Stimulated activated CD8-positive, alpha-beta memory T cell treated with anti-CD3 and anti-CD28 coated beads, Interleukin-15, amount 100 ng/mL, for 4 hours (primary cell): ENCODE measurements at regions not wholly inside any gene's neighbourhood (a gene's known extent, or its start where the extent isn't known, plus 50 kb on each side); places are given as distances from the start of the nearest gene placed in this dataset.
"Not testable (repeated sequence)": the region's sequence is repeated elsewhere in the genome, so short reads cannot be mapped to it uniquely, and the experiment has no call there.

Experiments
- DNase-seq, 2 donors: peaks; one replicate each; pipeline ENCODE4 v3.0.0-alpha.2; 2020; ENCODE audit warnings: low read depth in 2 of 2

DNA sequence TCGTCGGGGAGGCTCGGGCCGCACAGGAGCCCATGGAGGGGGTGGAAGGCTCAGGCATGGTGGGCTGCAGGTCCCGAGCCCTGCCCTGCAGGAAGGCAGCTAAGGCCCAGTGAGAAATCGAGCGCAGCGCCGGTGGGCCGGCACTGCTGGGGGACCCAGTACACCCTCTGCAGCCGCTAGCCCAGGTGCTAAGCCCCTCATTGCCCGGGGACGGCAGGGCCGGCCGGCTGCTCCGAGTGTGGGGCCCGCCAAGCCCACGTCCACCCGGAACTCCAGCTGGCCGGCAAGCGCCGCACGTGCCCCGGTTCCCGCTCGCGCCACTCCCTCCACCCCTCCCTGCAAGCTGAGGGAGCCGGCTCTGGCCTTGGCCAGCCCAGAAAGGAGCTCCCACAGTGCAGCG lies 395.6 kb upstream of the MGMT start:
- DNase-seq = not testable (repeated sequence)

DNA sequence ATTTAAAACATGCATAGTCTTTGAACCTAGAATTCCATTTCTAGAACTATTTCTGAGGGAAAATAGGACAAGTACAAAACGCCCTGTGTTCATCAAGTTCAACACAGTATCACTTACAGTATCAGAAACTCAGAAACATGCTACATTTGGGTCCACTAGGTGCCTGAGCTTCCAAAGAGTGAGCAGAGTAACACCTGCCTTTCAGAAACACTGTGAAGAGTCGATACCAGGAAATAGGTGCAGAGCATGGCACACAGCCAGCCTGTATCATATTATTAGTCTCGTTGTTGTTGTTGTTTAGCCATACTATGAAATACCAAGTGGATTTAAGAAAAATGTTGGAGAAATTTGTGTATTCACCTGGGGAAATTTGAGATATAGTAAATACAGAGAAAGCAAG lies 392.1 kb upstream of the MGMT start:
- DNase-seq = no peak

DNA sequence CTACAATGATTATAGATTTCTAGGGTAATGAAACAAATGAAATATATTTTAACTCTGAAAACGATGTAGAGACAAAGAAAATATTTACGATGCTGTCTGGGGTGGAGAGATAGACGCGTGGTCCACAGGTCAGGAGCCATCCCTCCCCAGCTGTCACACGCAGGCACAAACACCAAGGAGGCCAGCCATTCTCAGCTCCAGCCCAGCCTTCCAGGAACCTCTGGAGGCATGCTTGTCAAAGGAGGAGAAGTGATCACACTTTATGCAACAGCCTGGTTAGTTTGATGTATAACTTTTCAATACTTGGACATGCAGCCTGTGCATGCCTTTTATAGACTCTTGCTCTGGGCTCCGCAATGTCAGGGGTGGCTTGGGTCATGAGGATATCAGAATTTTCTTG lies 391.5 kb upstream of the MGMT start:
- no peak for DNase-seq

DNA sequence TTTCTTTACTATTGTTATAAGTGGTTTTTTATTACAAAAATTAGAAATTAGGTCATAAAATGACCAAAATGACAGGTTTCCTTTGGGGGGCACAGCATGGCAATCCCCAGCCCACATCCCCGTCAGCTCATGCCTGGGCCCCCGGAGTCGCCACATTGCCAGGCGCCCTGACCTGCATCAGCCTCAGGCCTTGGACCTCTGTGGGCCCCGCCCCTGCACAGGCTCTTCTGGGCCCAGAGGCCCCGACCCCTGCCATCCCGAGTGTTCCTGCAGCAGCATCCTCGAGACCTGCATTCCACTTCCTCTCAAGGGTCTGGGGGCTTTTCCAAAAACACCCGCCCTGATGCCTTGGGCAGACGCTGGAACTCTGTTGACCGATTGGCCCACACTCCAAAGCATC lies 391.1 kb upstream of the MGMT start:
- DNase-seq = no peak

DNA sequence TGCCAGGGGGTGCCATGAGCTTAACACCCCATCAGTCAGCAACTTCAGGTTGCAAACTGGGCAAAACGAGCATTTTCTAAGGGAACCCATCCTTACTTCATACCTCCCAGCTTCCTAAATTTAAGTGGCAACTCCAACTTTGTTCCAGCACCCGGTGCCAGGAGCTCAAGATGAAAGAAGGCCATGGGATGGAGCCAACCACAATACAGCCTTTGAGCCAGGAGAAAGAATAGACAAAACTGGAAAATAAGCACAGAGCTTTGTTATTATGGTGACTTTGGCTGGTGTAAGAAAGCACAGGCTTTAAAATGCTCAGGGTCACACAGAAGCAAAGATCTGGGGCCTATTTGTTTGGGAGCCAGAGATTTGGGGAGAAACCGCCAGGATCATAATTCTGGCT lies 388.7 kb upstream of the MGMT start:
- DNase-seq = no peak

DNA sequence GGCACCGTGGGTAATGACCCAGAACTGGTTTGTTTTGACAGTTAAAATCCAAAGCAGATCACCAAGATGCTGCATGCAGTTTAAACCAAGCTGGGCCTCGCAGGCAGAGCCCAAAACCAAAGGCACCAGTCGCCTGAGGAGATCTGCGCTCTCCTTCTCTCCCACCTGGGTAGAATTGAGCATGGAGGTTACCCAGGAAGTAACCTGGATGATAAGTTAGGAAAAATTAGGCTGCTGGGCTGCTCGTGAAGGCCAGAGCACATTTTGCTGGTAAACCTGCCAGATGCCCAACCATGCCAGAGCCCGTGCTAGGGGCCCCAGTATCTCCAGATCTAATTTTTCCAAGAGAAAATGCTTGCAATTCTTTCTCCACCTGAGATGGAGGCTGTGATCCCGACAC lies 388.3 kb upstream of the MGMT start:
- DNase-seq = no peak

DNA sequence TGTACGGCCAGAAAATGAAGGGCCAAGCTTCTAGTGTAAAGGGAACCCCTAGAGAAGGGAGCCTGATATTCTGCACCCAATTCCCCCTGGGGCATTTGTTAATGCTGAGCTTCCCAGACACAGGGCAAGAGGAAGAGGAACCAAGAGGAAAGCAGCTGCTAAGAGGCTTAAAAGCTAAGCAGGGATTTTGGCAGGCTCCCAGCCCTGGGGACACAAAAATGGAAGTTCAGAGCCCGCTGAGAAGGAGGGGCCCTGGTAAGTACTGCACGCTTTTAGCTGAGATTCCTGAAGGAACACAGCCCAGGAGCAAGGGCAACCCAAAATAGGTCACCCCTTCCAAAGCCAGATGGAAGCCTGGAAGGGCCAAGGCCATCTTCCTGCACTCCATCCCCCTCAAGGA lies 387.3 kb upstream of the MGMT start:
- no peak for DNase-seq

DNA sequence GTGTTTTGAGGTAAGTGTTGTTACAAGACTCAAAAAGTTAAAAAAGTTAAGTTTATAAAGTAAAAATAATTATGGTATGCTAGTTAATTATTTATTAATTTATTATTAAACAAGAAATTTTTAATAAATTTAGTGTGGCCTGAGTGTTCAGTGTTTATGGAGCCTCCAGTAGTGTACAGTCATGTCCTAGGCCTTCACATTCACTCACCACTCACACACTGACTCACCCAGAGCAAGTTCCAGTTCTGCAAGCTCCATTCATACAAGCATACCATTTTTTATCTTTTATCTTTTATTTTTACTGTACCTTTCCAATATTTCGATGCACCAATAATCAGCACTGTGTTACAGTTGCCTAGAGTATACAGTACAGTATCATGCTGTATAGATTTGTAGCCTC lies 381.2 kb upstream of the MGMT start:
- no peak for DNase-seq

DNA sequence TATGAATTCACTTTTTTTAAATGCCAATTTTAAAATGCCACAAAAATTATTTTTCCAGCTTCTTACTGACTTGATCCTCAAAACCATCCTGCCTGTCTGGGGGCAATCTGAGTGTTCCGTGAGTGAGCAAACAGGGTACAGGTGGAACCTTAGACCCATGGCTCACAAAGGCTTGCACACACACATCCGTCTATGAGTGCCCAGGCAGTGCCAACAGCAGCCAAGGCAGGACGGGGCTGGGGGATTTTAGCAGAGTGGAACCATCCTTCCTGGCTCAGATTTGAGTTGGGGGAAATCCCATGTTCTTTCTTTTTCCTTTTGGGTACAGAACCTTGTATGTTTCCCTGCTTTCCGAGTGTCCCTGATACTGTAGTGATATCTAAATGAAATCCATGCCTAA lies 377.7 kb upstream of the MGMT start:
- DNase-seq = no peak

DNA sequence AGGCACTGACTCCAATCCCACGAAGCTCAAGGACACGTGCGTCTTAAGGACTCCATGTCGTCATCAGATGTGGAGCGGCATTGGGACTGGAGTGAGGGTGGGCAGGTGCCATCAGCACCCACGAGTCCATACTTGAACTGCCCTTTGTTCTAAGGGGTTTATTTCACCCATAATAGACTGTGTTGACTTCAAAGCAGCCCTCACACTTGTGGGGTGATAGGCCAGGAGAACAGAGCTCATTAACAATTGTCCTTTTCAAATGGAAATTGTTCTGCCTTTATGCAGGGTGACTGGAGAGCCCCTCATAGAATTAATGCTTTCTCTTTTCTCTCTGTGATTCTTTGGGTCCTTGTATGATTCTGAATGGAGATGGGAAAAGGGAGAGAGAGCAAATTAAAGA lies 376.9 kb upstream of the MGMT start:
- DNase-seq = no peak

DNA sequence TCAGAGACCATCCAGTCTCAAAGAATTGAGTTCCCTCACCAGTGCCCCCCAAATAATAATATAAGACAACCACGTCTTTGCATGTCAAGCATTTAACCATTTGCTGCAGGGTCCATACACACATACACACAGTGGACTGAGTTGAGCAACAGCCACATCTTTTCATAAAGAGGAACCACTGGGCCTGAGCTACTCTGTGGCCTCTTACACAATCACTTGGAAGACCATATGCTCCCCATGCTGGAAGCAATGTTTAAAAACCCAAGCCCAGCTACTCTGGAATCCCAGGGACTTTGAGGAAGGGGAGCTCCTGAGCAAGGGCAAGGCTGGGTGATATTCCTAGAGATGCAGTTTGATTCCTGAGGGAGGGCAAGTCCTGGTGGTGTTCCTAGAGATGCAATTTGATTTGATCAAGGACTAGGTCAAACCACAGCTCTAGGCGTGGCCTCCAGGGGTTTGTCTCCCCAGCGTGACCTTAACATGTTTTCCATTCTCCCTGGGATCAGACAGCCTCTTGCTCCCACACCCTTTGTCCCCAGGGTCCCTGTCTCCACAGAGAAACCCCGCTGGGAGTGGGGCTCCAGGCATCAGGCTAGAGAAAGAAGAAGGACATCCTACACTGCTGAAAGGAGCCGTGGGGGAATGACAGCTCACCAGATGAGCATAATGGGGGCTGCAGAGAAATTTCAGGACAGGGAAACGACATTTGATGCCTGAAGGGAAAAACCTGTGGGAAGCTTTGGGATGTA lies 376.2 kb upstream of the MGMT start:
- DNase-seq = no peak

DNA sequence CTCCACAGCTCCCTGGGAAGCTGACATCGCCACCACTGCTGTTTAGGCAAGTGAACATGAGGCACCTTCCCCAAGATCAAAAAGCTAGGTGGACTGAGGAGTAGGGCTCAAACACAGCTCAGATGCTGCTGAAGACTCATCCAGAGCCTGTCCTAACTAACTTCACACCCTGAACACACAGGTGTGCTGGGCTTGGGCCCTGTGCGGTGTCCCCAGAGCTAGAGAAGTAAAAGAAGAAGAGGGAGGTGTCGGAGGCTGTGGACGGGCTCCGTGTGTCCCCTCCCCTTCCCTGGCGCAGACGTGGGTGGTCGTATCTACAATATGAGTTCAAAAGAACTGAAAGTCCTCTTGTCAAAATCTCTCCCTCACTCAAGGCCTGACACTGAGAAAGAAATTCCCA lies 373.4 kb upstream of the MGMT start:
- no peak for DNase-seq

DNA sequence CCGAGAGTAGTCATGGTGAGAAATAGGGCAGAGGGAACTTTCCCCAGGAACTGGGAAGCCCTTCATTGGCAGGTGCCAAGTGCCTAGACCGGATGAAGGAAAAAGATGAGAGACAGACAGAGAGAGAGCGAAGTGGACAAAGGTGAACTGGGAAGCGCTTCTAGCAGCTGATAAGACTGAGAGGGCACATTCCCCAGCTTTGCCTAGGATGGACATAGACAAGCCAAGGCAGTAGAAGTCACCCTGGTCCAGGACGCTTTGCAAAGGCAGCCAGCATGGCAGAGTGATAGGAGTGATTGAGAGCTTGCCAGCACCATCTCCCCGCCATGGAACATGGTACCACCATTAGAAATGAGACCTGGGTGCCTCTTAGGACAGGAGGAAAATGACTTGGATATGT lies 372.8 kb upstream of the MGMT start:
- no peak for DNase-seq

DNA sequence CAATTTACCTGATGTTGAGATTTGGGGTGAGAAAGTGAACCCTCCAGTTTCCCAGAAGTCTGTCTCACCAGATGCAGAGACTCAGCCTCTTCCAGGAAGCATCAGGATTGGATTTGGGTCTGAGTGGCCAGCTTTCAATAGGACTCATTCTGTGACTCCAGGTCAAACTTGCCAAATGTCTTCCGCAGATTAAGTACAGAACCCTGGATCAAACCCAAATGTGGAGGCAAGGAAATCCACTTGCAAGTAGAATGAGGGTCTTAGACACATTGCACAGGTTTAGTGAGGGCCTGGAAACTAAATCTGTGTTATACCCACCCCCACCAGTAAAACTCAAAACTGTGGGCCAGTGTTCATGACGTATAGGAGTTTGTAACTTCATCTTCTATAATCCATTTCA lies 372.2 kb upstream of the MGMT start:
- no peak for DNase-seq

DNA sequence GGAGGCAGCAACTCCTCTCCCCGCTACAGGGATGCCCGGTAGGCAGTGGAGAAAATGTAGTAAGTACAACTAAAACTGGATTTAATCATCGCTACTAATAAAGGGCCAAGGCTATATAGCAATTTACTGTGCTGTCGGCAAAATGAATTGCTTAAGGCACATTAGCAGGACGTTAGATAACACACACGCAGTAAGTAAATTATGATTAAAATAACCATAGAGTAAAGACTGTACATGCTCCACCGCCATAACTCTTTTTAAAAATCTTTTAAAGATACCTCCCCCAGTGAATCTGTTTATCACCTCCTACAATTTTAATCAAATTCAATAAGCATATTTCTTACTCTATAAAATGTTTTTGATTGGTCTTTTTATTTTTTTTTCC lies 371.4 kb upstream of the MGMT start:
- DNase-seq = no peak

DNA sequence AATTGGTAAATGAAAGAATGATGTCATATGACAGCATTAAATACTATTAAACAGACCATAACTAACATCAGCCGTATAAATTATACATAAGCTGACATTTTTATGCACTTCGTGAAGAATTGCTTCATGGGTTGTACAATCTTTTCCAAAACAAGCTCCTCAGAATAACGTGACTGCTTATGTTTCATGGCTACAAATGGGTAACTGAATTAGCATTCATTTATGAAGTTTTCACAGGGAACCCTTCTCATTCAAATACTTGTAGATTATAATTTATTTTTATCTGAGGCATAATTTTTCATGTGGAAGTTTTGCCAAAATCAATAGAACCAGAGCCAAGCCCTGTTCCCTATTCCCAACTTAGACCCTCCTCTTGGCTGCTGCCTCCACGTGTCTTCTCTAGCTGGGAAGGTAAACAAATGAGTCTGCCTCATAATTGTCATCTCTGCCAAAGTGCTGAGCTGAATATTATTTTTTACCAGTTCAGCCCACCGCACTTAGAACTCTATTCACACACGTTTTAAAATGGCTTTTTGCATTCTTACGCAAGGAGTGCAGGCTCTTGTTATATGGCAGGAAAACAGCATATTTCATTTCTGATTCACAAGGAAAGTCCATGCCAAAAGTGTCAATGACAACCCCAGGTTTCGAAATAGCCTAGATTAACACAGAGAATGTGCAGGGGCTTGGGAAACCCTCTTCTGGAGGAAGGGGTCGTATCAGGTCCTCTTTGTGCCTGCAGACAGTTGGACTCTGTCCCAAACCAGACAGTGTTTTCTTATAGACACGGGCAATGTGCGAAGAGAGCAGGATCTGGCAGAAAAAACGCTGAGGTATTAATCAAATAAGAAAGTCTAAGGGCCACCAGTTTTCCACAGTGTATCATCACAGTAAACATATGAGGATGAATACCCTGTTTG lies 370.7 kb upstream of the MGMT start:
- no peak for DNase-seq

DNA sequence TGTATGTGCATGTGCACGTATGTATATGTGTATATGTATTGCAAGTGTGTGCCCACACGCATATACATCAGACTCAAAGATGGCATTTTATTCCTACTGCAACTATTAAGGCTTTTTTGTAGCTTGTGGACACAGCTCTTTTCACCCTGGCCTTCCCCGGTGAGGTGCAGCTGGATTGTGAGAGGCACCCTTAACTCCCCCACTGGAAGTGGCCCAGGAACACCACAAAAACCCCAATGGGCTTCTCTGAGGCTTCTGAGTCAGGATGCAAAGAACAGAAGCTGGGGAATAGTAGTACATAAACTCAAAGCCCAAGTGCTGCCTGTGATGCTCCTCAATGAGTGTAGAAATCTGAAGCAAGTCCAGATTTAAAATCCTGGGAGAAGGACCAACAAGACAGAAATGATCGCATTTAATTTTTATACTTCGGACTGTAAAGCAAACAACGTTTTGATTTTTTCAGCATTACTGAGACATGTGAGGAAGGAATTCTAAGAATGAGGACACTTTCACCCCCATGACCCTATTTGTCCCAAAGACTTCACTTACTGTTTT lies 369.2 kb upstream of the MGMT start:
- no peak for DNase-seq

DNA sequence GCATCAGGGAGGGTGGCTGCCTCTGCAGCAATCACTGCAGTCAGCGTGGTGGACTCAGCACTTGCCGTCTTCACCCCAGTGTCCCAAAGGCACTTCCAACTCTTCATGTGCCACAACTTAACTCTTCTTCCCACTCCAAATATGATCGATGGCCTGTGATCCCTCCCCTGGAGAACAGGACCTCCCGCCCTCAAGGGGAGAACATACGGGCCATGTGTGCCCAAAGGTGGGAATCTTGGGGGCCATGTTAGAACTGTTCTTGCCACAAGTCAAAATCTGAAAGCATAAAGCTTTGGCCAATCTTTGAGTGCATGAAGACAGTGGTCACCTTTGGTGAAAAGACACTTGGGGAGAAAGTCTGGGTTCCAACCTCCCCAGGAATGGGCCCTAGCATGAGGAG lies 368.5 kb upstream of the MGMT start:
- no peak for DNase-seq

DNA sequence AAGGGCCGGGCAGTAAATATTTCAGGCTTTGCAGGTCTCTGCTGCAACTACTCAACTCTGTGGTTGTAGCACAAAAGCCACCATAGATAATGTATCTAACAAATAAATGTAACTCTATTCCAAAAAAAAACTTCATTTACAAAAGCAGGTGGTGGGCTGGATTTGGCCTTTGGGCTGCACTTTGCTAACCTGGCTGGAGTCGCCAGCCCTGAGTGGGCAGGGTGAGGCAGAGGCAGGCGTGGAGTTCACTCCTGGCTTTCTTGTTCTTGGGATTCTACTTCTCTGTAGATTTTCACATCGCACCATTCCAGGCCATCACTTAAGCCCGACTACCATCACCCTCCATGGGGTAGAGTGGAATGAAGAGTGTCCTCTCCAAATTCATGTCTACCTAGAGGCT lies 367.6 kb upstream of the MGMT start:
- DNase-seq = no peak

DNA sequence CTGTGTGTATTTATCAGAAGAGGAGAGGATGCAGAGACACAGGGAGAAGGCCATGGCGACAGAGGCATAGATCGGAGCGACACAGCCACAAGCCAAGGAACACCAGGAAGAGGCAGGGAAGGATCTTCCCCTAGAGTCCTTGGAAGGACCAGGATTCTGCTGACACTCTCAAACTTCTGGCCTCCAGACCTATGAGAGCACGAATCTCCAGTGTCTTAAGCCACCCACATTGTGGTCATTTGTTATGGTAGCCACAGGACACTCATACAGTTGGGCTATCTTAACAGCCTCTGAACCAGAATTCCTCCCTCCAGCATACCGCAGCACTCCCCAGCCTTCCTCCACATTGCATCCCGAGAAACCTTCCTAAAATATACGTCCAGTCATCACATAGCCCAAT lies 367.0 kb upstream of the MGMT start:
- no peak for DNase-seq

DNA sequence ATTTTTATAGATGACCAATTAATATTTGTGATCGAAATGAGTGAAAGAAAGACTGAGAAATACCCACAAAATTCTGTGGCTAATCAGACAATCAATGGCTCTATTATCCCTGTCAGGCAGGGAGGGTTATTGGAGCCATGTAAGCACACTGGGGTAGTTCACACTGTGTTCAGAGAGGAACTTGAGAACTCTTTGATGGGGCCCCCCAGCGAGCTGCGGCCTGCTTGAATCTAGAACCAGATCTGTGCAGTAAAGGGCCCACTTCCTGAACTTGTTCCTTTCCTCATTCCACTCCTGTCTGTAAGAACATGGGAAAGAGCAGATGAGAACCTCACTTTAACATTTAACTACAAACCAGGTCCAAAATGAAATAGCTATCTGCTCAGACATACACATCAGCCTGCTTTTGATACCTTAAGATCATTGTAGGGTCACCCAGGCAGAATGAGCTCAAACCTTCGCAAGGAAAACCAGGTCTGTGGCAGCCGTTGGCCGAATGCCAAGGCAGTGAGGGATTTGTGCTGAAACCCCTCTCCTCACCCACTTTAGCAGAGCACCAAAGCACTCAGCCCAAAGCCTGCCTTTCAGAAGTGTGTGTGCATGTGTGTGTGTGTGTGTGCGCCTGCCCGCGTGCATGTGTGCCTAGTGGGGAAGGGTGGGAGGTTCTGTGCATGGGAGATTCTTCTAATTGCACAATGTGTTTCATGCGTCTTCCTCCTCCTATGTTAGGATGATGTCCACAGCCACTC lies 365.6 kb upstream of the MGMT start:
- DNase-seq = no peak
